RWPE2 (cell line): ENCODE measurements at regions not wholly inside any gene's neighbourhood (a gene's known extent, or its start where the extent isn't known, plus 50 kb on each side); places are given as distances from the start of the nearest gene placed in this dataset.

Experiments
- ATAC-seq: fragments of 200-7000 bp; cut with Tn5 transposase; 3 replicates; pipeline ENCODE4 v1.9.1; 2021; ENCODE audit warnings: low read depth
- DNase-seq: peaks from one replicate; pipeline ENCODE4 v3.0.0-alpha.2; 2020; ENCODE audit warnings: low spot score
- H3K27ac ChIP-seq: fragments of 450-650 bp; 2 replicates; pipeline ENCODE4 v1.5.1; 2017; ENCODE audit warnings: mild to moderate bottlenecking; ENCODE audit not compliant: poor library complexity, severe bottlenecking
- H3K27me3 ChIP-seq: fragments of 250-450 bp; sonication (Bioruptor Pico); 2 replicates; pipeline ENCODE4 v1.5.1; 2021; ENCODE audit warnings: mild to moderate bottlenecking, moderate library complexity; ENCODE audit not compliant: insufficient read depth, poor library complexity, severe bottlenecking
- H3K36me3 ChIP-seq: fragments of 250-450 bp; sonication (Bioruptor Pico); 2 replicates; pipeline ENCODE4 v1.5.1; 2020; ENCODE audit warnings: low read depth, mild to moderate bottlenecking, moderate library complexity
- H3K4me1 ChIP-seq: fragments of 250-450 bp; sonication (Bioruptor Pico); 2 replicates; pipeline ENCODE4 v1.5.1; 2021; ENCODE audit warnings: mild to moderate bottlenecking, moderate library complexity; ENCODE audit not compliant: insufficient read depth, poor library complexity, severe bottlenecking
- H3K4me3 ChIP-seq: fragments of 250-450 bp; sonication (Bioruptor Pico); 2 replicates; pipeline ENCODE4 v1.5.1; 2021; ENCODE audit warnings: mild to moderate bottlenecking, moderate library complexity; ENCODE audit not compliant: severe bottlenecking
- H3K9me3 ChIP-seq: fragments of 250-450 bp; sonication (Bioruptor Pico); 2 replicates; pipeline ENCODE4 v1.5.1; 2021; ENCODE audit warnings: mild to moderate bottlenecking, moderate library complexity; ENCODE audit not compliant: severe bottlenecking
- TF ChIP-seq, protein P1 (sequence below): fragments of 450-650 bp; IDR thresholded peaks from one replicate; pipeline ENCODE4 v1.5.1; 2017; ENCODE audit warnings: mild to moderate bottlenecking, moderate library complexity; ENCODE audit not compliant: poor library complexity, severe bottlenecking

DNA sequence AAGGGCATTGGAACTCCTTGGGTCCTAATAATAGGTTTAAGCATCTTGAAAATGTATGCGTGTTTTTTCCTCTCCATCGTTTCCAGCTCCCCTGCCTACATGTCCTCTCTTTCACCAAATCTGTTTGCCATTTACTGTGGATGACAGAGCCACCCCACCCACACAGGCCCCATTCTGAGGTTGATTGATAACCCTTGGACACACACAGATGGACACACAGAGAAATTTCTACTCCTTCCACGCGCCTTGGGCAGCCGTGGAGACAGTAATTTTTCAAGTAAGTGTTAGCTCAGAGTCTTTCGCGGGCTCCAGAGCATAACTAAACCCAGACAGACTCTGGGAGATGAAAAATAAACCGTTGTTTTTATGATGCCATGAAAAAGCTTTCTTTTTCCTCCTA, 103.3 kb upstream of the NLRP1 start:
- no peaks in the 10 kb centered on the region for H3K9me3 ChIP-seq
- no peak for DNase-seq
- H3K27ac ChIP-seq = no peak overlapping the region
- TF ChIP-seq, protein P1, sequence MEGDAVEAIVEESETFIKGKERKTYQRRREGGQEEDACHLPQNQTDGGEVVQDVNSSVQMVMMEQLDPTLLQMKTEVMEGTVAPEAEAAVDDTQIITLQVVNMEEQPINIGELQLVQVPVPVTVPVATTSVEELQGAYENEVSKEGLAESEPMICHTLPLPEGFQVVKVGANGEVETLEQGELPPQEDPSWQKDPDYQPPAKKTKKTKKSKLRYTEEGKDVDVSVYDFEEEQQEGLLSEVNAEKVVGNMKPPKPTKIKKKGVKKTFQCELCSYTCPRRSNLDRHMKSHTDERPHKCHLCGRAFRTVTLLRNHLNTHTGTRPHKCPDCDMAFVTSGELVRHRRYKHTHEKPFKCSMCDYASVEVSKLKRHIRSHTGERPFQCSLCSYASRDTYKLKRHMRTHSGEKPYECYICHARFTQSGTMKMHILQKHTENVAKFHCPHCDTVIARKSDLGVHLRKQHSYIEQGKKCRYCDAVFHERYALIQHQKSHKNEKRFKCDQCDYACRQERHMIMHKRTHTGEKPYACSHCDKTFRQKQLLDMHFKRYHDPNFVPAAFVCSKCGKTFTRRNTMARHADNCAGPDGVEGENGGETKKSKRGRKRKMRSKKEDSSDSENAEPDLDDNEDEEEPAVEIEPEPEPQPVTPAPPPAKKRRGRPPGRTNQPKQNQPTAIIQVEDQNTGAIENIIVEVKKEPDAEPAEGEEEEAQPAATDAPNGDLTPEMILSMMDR = no peak
- H3K36me3 ChIP-seq = no peaks in the 10 kb centered on the region
- H3K27me3 ChIP-seq = peaks cover 10% of the 10 kb centered on the region
- H3K4me3 ChIP-seq = no peak overlapping the region
- no peak for ATAC-seq
- no peaks in the 10 kb centered on the region for H3K4me1 ChIP-seq

DNA sequence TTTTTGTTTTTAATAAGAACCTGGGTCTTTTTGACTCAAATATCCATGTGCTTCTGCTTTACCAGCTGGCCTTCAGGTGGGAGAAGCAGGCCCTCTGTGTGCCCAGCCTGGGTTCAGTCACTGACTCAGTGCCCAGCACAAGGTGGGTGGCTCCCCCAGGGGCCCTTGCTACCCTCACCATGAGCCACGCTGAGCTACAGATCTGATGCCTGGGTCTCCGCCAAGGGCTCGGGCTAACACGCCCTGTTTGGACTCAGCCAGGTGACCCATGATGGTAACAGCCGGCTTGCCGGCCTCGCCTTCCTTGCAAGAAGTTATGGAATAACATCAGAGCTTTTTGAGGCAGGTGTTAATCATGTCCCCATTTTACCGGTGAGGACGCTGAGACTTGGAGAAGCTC, 109.5 kb upstream of the NLRP1 start:
- H3K36me3 ChIP-seq = no peaks in the 10 kb centered on the region
- H3K27me3 ChIP-seq = no peaks in the 10 kb centered on the region
- ATAC-seq (no peak), DNase-seq (no peak)
- TF ChIP-seq, protein P1 = no peak
- no peak overlapping the region for H3K4me3 ChIP-seq
- H3K9me3 ChIP-seq = no peaks in the 10 kb centered on the region
- H3K4me1 ChIP-seq = no peaks in the 10 kb centered on the region
- no peak overlapping the region for H3K27ac ChIP-seq

DNA sequence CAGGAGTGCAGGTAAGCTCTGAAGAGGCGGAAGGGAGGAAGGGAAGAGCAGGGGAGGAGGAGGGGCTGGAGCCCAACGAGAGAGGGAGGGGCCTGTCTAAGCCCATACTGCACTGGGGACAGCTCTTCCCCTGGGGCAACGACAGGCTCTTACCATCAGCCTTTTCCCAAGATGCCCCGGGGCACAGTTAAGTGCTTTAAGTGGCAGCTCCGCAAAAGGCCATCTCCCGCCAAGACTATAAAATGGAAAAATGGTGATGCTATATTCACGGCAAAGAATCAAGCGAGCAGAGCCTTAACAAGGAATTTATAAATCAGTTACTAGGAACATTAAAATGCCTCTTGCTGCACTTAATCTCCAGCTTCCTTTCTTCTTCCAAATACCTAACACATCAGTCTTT, 110.2 kb upstream of the NLRP1 start:
- Histone ChIP-seq H3K27me3 (no peaks in the 10 kb centered on the region), H3K4me1 (no peaks in the 10 kb centered on the region), H3K9me3 (no peaks in the 10 kb centered on the region), H3K4me3 (no peak overlapping the region), H3K36me3 (no peaks in the 10 kb centered on the region), H3K27ac (no peak overlapping the region)
- DNase-seq (no peak), ATAC-seq (no peak)
- TF ChIP-seq, protein P1 = no peak

DNA sequence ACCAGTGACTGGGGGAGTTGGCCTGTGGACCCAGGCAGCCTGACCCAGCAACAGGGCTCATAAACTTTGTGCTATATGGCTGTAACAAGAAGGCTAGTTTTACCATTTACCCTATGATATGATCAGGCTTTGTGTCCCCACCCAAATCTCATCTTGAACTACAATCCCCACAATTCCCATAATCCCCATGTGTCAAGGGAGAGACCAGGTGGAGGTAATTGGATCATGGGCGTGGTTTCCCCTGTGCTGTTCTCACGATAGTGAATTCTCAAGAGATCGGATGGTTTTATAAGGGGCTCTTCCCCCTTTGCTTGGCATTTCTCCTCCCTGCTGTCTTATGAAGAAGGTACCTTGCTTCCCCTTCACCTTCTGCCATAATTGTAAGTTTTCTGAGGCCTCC, 111.2 kb upstream of the NLRP1 start:
- H3K9me3 ChIP-seq = no peaks in the 10 kb centered on the region
- H3K36me3 ChIP-seq = no peaks in the 10 kb centered on the region
- TF ChIP-seq, protein P1 = no peak
- ATAC-seq = no peak
- peaks cover 7% of the 10 kb centered on the region for H3K27me3 ChIP-seq
- no peak overlapping the region for H3K4me3 ChIP-seq
- DNase-seq = no peak
- H3K4me1 ChIP-seq = no peaks in the 10 kb centered on the region
- no peak overlapping the region for H3K27ac ChIP-seq

DNA sequence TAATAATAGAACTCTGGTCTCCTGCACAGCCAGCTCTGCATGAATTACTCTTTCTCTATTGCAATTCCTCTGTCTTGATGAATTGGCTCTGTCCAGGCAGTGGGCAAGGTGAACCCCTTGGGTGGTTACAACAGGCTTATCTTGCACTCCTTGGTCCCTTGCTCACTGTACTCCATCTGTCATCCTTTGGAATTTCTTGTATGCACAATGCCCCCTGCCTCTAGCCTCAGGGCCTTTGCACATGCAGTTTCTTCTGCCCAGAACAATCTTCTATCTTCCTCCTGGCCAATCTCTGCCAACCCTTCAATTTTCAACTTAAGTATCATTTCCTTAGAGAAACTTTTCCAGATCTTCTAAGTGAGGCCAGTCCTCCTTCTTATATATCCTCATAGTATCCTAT, 114.7 kb upstream of the NLRP1 start:
- H3K4me3 ChIP-seq = no peak overlapping the region
- no peaks in the 10 kb centered on the region for H3K36me3 ChIP-seq
- no peak overlapping the region for H3K27ac ChIP-seq
- ATAC-seq (no peak), DNase-seq (no peak)
- no peaks in the 10 kb centered on the region for H3K9me3 ChIP-seq
- peaks cover 9% of the 10 kb centered on the region for H3K27me3 ChIP-seq
- TF ChIP-seq, protein P1 = no peak
- H3K4me1 ChIP-seq = no peaks in the 10 kb centered on the region
